ENCODE measurements at regions not wholly inside any gene's neighbourhood (a gene's known extent, or its start where the extent isn't known, plus 50 kb on each side); places are given as distances from the start of the nearest gene placed in this dataset.

GRCh38 chr3:6770397-6770690, 90.6 kb upstream of the GRM7 start:
- no peak for TF ChIP-seq CTCF (IDR thresholded peaks at IDR 0.05)
- TF ChIP-seq EP300 (IDR thresholded peaks at IDR 0.05), result no peak
